ENCODE measurements at regions not wholly inside any gene's neighbourhood (a gene's known extent, or its start where the extent isn't known, plus 50 kb on each side); places are given as distances from the start of the nearest gene placed in this dataset.

- TF ChIP-seq MAX (IDR thresholded peaks at IDR 0.05; ENCODE audit: low read depth, low read length) (no peak), BHLHE40 (IDR thresholded peaks at IDR 0.05; ENCODE audit: borderline replicate concordance in 1 of 2, low read depth in 2 of 2, low read length in 1 of 2) (no peak), EP300 (IDR thresholded peaks at IDR 0.05; ENCODE audit: borderline replicate concordance in 1 of 2, control insufficient read depth in 1 of 2, low read depth in 2 of 2, low read length in 2 of 2) (no peak), CBX5 (IDR thresholded peaks at IDR 0.05; ENCODE audit: low read depth) (no peak), ZBTB4 (CRISPR knock-in tag; IDR thresholded peaks at IDR 0.05) (no peak), SP1 (IDR thresholded peaks at IDR 0.05; ENCODE audit: low read depth, low read length) (no peak), NRF1 (conservative IDR thresholded peaks at IDR 0.05; ENCODE audit: low read depth, low read length) (no peak), POLR2A (IDR thresholded peaks at IDR 0.05; ENCODE audit: low read depth, low read length) (no peak), EED (IDR thresholded peaks at IDR 0.05; ENCODE audit: low read depth) (no peak)
Observed at GRCh38 chr3:153652076-153652475, 469.1 kb upstream of the ARHGEF26 start.

All from GM12878 (cell line).